Mononuclear cell (primary cell): ENCODE measurements at regions not wholly inside any gene's neighbourhood (a gene's known extent, or its start where the extent isn't known, plus 50 kb on each side); places are given as distances from the start of the nearest gene placed in this dataset.

Source experiments
- H3K27me3 ChIP-seq: 2 replicates; pipeline ENCODE4 v1.6.0; 2011; ENCODE audit warnings: low read length, control low read depth; ENCODE audit not compliant: insufficient read depth
- H3K4me1 ChIP-seq: 2 replicates; pipeline ENCODE4 v1.5.1; 2011; ENCODE audit warnings: mild to moderate bottlenecking, low read length, control low read depth; ENCODE audit not compliant: insufficient read depth
- H3K4me3 ChIP-seq: 2 replicates; pipeline ENCODE4 v1.5.1; 2011; ENCODE audit warnings: mild to moderate bottlenecking, low read length, moderate library complexity
- H3K9me3 ChIP-seq: 2 replicates; pipeline ENCODE4 v1.5.1; 2011; ENCODE audit warnings: low read depth, mild to moderate bottlenecking, control low read depth, low read length

GRCh38 chr13:76556627-76557026 lies 329.6 kb downstream of the KCTD12 start:
- Histone ChIP-seq H3K27me3 (no peaks in the 10 kb centered on the region), H3K4me3 (no peak overlapping the region), H3K4me1 (no peaks in the 10 kb centered on the region), H3K9me3 (no peaks in the 10 kb centered on the region)

GRCh38 chr13:76552807-76553206 lies 333.4 kb downstream of the KCTD12 start:
- Histone ChIP-seq H3K4me1 (no peaks in the 10 kb centered on the region), H3K27me3 (no peaks in the 10 kb centered on the region), H3K9me3 (no peaks in the 10 kb centered on the region), H3K4me3 (no peak overlapping the region)

GRCh38 chr13:76552041-76552772 lies 334.0 kb downstream of the KCTD12 start:
- Histone ChIP-seq H3K9me3 (no peaks in the 10 kb centered on the region), H3K4me1 (no peaks in the 10 kb centered on the region), H3K4me3 (no peak overlapping the region), H3K27me3 (no peaks in the 10 kb centered on the region)

GRCh38 chr13:76542176-76542575 lies 344.0 kb downstream of the KCTD12 start:
- Histone ChIP-seq H3K4me3 (no peak overlapping the region), H3K9me3 (no peaks in the 10 kb centered on the region), H3K4me1 (no peaks in the 10 kb centered on the region), H3K27me3 (no peaks in the 10 kb centered on the region)

- Histone ChIP-seq H3K9me3 (no peaks in the 10 kb centered on the region), H3K4me1 (no peaks in the 10 kb centered on the region), H3K27me3 (no peaks in the 10 kb centered on the region), H3K4me3 (no peak overlapping the region)
These were observed 348.2 kb downstream of the KCTD12 start for GRCh38 chr13:76538004-76538403.

- H3K4me1 ChIP-seq: no peaks in the 10 kb centered on the region
- no peaks in the 10 kb centered on the region for H3K9me3 ChIP-seq
- no peak overlapping the region for H3K4me3 ChIP-seq
These were observed 353.0 kb downstream of the KCTD12 start for GRCh38 chr13:76533251-76533650.

GRCh38 chr13:76527041-76527440 lies 359.2 kb downstream of the KCTD12 start:
- H3K9me3 ChIP-seq: no peaks in the 10 kb centered on the region
- no peak overlapping the region for H3K4me3 ChIP-seq
- no peaks in the 10 kb centered on the region for H3K27me3 ChIP-seq
- no peaks in the 10 kb centered on the region for H3K4me1 ChIP-seq

More at GRCh38 chr13:76533251-76533650, 353.0 kb downstream of the KCTD12 start:
- H3K27me3 ChIP-seq: no peaks in the 10 kb centered on the region

- H3K27me3 ChIP-seq: no peaks in the 10 kb centered on the region
- no peaks in the 10 kb centered on the region for H3K4me1 ChIP-seq
- H3K9me3 ChIP-seq: no peaks in the 10 kb centered on the region
- no peak overlapping the region for H3K4me3 ChIP-seq
These were observed 362.4 kb downstream of the KCTD12 start for GRCh38 chr13:76523740-76524340.

- H3K27me3 ChIP-seq: no peaks in the 10 kb centered on the region
- H3K4me1 ChIP-seq: no peaks in the 10 kb centered on the region
- no peak overlapping the region for H3K4me3 ChIP-seq
- H3K9me3 ChIP-seq: no peaks in the 10 kb centered on the region
These were observed 364.0 kb downstream of the KCTD12 start for GRCh38 chr13:76522083-76522755.

GRCh38 chr13:76519685-76520084 lies 366.5 kb downstream of the KCTD12 start:
- Histone ChIP-seq H3K4me1 (no peaks in the 10 kb centered on the region), H3K9me3 (no peaks in the 10 kb centered on the region), H3K27me3 (no peaks in the 10 kb centered on the region), H3K4me3 (no peak overlapping the region)

GRCh38 chr13:76516586-76516985 lies 369.6 kb downstream of the KCTD12 start:
- H3K4me1 ChIP-seq: no peaks in the 10 kb centered on the region
- no peaks in the 10 kb centered on the region for H3K27me3 ChIP-seq
- H3K4me3 ChIP-seq: no peak overlapping the region
- H3K9me3 ChIP-seq: no peaks in the 10 kb centered on the region

GRCh38 chr13:76516013-76516412 lies 370.2 kb downstream of the KCTD12 start:
- H3K27me3 ChIP-seq: no peaks in the 10 kb centered on the region
- H3K9me3 ChIP-seq: no peaks in the 10 kb centered on the region
- H3K4me1 ChIP-seq: no peaks in the 10 kb centered on the region
- H3K4me3 ChIP-seq: no peak overlapping the region

GRCh38 chr13:76512721-76513145 lies 373.5 kb downstream of the KCTD12 start:
- Histone ChIP-seq H3K4me1 (no peaks in the 10 kb centered on the region), H3K4me3 (no peak overlapping the region), H3K27me3 (no peaks in the 10 kb centered on the region), H3K9me3 (no peaks in the 10 kb centered on the region)

GRCh38 chr13:76505437-76505836 lies 380.8 kb downstream of the KCTD12 start:
- H3K9me3 ChIP-seq: no peaks in the 10 kb centered on the region
- H3K4me1 ChIP-seq: no peaks in the 10 kb centered on the region
- H3K27me3 ChIP-seq: no peaks in the 10 kb centered on the region
- no peak overlapping the region for H3K4me3 ChIP-seq

- no peak overlapping the region for H3K4me3 ChIP-seq
- no peaks in the 10 kb centered on the region for H3K9me3 ChIP-seq
- H3K27me3 ChIP-seq: no peaks in the 10 kb centered on the region
- no peaks in the 10 kb centered on the region for H3K4me1 ChIP-seq
These were observed 382.4 kb downstream of the KCTD12 start for GRCh38 chr13:76503766-76504165.
